ENCODE measurements at regions not wholly inside any gene's neighbourhood (a gene's known extent, or its start where the extent isn't known, plus 50 kb on each side); places are given as distances from the start of the nearest gene placed in this dataset.
A peak's percentile ranks its signal among the peaks of the same experiment; 100 is the strongest.

GRCh38 chr16:9594946-9595345 lies 503.5 kb downstream of the HAPSTR1 start:
- BruUV-seq (replicated peaks): no TSS peak
- FAIRE-seq: no peak
- TF ChIP-seq SP2 (IDR thresholded peaks at IDR 0.05; ENCODE audit: extremely low read depth, low read depth, low read length, poor library complexity, severe bottlenecking): no peak
- no peak for TF ChIP-seq POLR2H (tag; IDR thresholded peaks at IDR 0.05; ENCODE audit: low read depth)
- TF ChIP-seq CBX3 (IDR thresholded peaks at IDR 0.05; ENCODE audit: borderline replicate concordance in 1 of 2, low read length in 2 of 2): no peak
- no peak for TF ChIP-seq CBFA2T3 (IDR thresholded peaks at IDR 0.05)
- TF ChIP-seq DIDO1 (tag; IDR thresholded peaks at IDR 0.05; ENCODE audit: low read depth): no peak
- TF ChIP-seq, protein P1, sequence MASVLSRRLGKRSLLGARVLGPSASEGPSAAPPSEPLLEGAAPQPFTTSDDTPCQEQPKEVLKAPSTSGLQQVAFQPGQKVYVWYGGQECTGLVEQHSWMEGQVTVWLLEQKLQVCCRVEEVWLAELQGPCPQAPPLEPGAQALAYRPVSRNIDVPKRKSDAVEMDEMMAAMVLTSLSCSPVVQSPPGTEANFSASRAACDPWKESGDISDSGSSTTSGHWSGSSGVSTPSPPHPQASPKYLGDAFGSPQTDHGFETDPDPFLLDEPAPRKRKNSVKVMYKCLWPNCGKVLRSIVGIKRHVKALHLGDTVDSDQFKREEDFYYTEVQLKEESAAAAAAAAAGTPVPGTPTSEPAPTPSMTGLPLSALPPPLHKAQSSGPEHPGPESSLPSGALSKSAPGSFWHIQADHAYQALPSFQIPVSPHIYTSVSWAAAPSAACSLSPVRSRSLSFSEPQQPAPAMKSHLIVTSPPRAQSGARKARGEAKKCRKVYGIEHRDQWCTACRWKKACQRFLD (CRISPR knock-in tag; IDR thresholded peaks at IDR 0.05): no peak
- no peak for TF ChIP-seq ZNF324 (CRISPR knock-in tag; IDR thresholded peaks at IDR 0.05)
- no peak for TF ChIP-seq ZNF347 (CRISPR knock-in tag; IDR thresholded peaks at IDR 0.05; ENCODE audit: low read depth)
- TF ChIP-seq EWSR1 (IDR thresholded peaks at IDR 0.05; ENCODE audit: borderline replicate concordance, low read depth, partially characterized antibody): no peak
- TF ChIP-seq ZBTB33 (CRISPR knock-in tag; IDR thresholded peaks at IDR 0.05): no peak
- no peak for TF ChIP-seq ASH1L (IDR thresholded peaks at IDR 0.05; ENCODE audit: borderline replicate concordance, low read depth, partially characterized antibody)
- TF ChIP-seq, protein P2, sequence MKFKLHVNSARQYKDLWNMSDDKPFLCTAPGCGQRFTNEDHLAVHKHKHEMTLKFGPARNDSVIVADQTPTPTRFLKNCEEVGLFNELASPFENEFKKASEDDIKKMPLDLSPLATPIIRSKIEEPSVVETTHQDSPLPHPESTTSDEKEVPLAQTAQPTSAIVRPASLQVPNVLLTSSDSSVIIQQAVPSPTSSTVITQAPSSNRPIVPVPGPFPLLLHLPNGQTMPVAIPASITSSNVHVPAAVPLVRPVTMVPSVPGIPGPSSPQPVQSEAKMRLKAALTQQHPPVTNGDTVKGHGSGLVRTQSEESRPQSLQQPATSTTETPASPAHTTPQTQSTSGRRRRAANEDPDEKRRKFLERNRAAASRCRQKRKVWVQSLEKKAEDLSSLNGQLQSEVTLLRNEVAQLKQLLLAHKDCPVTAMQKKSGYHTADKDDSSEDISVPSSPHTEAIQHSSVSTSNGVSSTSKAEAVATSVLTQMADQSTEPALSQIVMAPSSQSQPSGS (CRISPR knock-in tag; IDR thresholded peaks at IDR 0.05): no peak

More at GRCh38 chr16:9594946-9595345, 503.5 kb downstream of the HAPSTR1 start:
- 20% methylated on average over 2 of the region's 2 CpGs for WGBS (ENCODE audit: insufficient coverage, low coverage, missing lambda C conversion rate)
- H3K9ac ChIP-seq (ENCODE audit: insufficient read depth in 1 of 2, low read depth in 2 of 2, low read length in 2 of 2): no peak overlapping the region
- no peak overlapping the region for H3K4me3 ChIP-seq
- DNase-seq (ENCODE audit: extremely low read depth in 1 of 4, low spot score in 3 of 4) (no peak), ATAC-seq (no peak)
- intact Hi-C loops (cut with micrococcal nuclease) (no loop called here), in situ Hi-C loops (cut with MboI) (no loop called here)
- H3K9me3 ChIP-seq (replicated peaks; ENCODE audit: control insufficient read depth, insufficient read depth, low read depth, low read length): no peaks in the 10 kb centered on the region
- no peaks in the 10 kb centered on the region for H3K27me3 ChIP-seq (ENCODE audit: control insufficient read depth in 2 of 2, insufficient read depth in 2 of 2, low read length in 2 of 2)
- no peaks in the 10 kb centered on the region for H4K20me1 ChIP-seq (replicated peaks; ENCODE audit: control insufficient read depth, insufficient read depth, low read length)
- H3K4me1 ChIP-seq (replicated peaks in 1 of 2; ENCODE audit: control insufficient read depth in 2 of 2, insufficient read depth in 2 of 2, low read length in 2 of 2): peaks cover 7 to 50% of the 10 kb centered on the region in 2 experiments
- POLR2A ChIA-PET: no interaction called here
- peak overlapping the region; percentile 28; the same call in 1 of the 2 replicates for H2AFZ ChIP-seq (ENCODE audit: low read depth, low read length)
- H3K27ac ChIP-seq (ENCODE audit: extremely low read depth, low read depth, low read length): no peak overlapping the region
- peak overlapping the region; percentile 3; the same call in 1 of the 2 replicates for H3K4me2 ChIP-seq (ENCODE audit: insufficient read depth, low read length)
- H3K79me2 ChIP-seq (ENCODE audit: control insufficient read depth, insufficient read depth, low read length): no peaks in the 10 kb centered on the region
- CTCF ChIA-PET (ENCODE audit: low intra/inter-chr PET ratio): no interaction called here
- no peaks in the 10 kb centered on the region for H3K36me3 ChIP-seq (ENCODE audit: control insufficient read depth, insufficient read depth, low read length)
- no peaks in the 10 kb centered on the region for H3K9me1 ChIP-seq (ENCODE audit: control insufficient read depth, insufficient read depth, low read length)
